Stimulated activated CD4-positive, alpha-beta T cell treated with anti-CD3 and anti-CD28 coated beads, Interleukin-1b, Interleukin-23, amount 100 ng/mL, for 48 hours (primary cell): ENCODE measurements at regions not wholly inside any gene's neighbourhood (a gene's known extent, or its start where the extent isn't known, plus 50 kb on each side); places are given as distances from the start of the nearest gene placed in this dataset.
"Not testable (repeated sequence)": the region's sequence is repeated elsewhere in the genome, so short reads cannot be mapped to it uniquely, and the experiment has no call there.

Experiments used
- DNase-seq: peaks from one replicate; pipeline ENCODE4 v3.0.0-alpha.2; 2020

DNA sequence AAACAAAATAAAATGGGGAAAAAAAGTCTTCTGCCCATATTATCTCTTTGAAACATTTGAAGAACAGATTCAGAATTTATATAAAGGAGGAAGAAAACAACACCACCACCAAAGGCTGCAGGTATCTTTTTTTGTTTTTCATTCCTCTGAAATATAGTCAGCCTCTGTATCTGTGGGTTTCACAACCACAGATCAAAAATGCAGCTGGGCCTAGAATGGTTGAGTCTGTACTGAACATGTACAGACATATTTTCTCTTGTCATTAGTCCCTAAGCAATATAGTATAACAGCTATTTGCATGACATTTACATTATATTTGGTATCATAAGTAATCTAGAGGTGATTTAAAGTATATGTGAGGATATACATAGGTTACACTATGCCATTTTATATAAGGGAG is 559.7 kb upstream of the LRRN3 start:
- DNase-seq: no peak

DNA sequence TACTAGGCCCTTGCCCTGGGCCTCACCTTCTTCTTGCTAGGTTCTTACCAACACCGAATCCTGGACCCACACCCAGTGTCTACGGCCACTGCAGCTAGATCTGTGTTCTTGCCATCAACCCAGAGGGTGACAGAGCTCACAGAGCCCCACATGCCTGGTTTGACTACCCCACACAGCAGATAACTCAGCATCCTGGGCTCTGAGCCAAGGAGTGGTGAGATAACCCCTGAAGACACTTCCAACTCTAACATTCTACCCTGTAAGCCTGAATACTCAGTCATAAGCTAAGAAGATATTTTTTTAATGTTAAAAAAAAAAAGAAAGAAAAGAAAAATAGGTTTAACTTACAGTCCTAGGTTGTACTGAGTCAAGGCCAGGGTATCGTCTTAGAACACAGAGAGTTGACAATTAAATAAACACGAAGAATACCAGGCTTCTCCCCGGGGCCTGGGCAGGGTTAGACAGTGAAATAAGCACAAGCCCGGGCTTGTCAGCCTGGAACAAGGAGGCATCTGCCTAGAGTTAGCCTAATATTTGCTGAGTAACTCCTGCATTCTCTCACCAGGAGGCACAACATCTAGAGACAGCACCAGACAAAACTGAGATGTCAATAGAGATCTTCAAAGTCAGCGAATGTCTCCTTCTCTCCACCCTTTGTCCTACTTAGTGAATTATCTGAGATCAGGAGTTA is 556.5 kb upstream of the LRRN3 start:
- DNase-seq: no peak

DNA sequence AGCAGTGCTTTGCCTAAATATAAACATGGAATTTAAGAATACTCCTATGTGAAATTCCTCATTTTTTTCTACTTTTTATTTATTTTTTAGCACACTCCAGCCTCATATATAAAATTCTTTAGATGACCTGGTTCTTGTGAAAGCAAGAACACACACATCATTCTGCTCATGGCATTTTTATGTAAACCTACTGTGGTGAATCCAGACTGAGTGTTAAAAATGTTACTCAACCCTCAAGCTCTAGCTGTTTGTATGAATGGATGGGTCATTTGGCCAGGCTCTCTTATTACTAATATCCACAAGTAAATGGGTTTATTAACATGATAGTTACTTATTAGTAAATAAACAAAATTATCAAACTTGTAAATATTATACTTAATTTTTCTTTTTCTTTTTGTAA is 551.7 kb upstream of the LRRN3 start:
- no peak for DNase-seq

DNA sequence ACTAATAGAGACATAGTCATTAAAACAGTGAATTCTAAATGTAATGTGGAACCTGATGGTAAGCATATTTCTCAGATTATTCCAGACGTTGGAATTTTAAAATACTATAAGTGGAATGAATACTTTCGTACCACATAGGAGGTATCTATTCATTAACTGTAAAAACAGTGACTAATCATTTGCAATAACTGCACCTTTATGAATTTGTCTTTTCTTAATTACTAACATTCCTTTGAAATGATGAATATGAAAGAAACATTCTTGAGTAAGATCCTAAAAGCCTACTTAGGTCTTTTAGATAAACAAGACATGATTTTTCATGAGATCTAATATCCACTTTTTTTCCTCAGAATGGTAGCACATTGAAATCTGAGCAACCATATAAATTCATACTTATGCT is 549.0 kb upstream of the LRRN3 start:
- DNase-seq: no peak

DNA sequence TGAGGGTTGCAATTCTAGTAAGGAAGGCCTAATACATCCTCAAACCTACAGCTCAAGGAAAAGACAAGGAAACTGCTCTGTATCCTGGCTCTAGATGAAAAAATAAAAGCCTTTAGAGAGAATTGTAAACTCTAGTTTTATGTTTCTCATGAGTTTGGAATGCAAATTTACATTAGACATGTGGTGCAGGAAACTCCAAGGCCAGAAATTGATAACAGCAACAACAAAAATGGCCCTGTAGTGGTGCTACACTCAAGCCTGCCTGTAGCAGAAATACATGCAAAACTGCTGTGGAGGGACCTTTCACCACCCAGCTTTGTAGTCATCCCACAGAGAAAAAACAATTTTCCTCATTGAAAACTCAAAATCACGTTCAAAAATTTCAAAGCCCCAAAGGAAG is 546.7 kb upstream of the LRRN3 start:
- no peak for DNase-seq

DNA sequence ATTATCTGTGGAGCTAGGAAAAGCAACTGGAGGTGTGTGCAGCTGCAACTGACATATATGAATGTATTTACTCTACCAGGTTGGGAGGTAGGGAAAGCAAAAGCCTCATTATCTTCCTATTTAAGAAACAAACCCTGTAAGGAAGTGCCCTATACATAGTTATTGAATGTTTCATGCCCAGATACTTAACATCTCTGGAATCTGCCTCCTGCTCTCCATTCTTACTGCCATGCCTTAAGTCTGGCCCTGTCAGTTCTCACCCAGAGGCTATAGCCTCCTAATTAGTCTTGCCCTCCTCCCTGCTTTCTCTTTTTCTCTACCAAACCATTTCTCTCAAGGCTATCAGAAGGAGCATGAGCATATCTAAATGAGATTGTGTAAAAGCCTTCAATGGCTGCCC is 542.6 kb upstream of the LRRN3 start:
- DNase-seq: no peak

DNA sequence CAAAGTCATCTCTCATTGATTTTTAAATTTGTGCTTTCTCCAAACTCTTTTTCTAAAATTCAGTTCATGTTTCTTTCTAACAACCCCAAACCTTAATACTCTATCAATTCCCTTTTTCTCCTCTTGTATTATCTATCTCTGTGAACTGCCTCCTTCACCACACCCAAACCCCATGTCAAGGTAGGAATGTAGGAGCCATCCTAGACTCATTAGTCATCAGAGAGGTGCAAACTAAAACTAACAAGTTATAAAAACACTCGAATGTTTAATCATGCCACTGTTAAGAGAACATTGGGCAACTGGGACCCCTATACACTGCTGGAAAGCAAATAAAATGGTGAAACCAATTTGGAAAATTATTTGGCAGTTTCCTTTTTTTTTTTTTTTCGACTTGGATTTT is 533.8 kb upstream of the LRRN3 start:
- no peak for DNase-seq

DNA sequence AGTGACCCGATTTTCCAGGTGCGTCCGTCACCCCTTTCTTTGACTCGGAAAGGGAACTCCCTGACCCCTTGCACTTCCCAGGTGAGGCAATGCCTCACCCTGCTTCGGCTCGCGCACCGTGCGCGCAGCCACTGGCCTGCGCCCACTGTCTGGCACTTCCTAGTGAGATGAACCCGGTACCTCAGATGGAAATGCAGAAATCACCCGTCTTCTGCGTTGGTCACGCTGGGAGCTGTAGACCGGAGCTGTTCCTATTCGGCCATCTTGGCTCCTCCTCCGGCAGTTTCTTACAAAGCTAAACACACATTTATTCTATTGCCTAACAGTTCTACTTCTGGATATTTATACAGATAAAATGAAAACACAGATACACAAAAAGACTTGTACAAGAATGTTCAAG is 527.6 kb upstream of the LRRN3 start:
- DNase-seq: not testable (repeated sequence)

DNA sequence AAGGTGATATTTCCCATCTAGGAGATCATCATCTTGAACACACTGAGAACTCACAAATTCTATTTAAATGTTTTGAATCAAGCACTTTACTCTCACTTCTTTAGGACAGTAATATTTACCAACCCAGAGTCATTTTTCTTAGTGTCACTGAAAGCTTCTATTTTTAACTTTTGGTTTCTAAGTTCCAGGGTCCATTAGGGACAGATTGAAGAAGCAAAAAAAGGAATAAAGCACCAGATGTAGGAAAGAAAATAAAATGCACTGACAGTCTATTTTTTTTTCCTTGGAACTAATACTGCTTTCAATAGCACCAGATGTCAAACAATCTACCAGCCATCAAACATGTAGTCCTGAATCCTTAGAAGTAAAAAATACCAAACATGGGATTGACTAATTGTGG is 526.7 kb upstream of the LRRN3 start:
- no peak for DNase-seq

DNA sequence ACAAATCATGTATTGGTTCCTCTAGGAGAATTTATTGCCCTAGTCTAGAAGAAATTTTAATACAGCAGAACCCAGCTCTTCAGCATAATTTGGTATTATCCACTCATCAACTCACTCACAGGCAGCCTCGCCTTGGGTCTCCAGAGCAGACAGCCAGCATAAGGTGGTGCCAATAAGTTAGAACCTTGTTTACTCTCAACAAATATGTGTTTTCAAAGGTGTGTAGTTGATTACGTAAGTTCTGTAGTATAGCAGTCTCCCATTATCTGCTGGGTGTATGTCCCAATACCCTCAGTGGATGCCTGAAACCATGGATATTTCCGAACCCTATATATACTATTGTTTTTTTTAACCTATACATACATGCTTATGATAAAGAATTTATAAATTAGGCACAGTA is 522.5 kb upstream of the LRRN3 start:
- DNase-seq: no peak

DNA sequence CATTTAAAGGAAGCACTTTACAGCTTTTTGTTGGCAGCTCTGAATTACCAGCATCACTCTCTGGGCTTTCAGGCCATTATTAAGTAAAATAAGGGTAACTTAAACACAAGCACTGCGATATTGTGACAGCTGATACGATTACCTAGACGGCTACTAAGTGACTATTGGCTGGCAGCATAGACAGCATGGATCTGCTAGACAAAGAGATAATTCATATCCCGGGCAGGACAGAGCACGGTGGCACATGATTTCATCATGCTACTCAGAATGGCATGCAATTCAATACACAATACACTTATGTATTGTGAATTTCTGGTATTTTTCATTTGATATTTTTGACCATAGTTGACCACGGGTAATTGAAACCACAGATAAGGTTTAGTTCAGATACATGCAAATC is 522.0 kb upstream of the LRRN3 start:
- DNase-seq: no peak

DNA sequence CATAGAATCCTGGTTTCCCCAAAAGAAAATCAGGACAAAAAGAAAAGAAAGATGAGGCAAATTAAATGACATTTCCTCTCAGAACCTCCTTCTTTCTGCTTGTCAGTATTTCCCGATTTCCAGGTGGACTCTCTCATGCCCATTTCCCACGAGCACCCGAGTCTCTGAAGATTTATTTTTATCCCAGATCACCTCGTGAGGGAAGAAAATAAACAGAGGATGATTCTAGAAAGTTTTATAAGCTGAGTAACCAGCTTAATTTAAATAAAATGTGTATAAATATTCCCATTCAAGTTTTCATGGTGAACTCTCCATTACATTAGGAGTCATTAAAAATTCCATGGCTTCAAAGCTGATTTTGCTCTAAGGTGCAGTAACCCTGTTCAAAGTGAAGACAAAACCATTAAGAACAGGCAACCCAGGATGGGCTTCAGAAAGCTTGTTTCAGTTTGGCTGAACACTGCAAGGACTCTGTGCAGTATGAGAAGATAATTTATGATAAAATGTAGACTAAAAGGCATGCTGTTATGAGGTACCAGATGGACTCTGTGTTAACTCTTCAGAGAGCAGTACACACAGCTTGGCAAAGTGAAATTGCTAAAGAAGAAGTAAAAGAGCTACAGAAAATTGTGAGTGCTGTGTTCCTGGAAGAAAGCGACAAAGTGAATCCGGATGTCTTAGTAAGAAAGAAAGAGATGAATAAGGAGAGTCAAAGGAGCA is 521.3 kb upstream of the LRRN3 start:
- DNase-seq: no peak

DNA sequence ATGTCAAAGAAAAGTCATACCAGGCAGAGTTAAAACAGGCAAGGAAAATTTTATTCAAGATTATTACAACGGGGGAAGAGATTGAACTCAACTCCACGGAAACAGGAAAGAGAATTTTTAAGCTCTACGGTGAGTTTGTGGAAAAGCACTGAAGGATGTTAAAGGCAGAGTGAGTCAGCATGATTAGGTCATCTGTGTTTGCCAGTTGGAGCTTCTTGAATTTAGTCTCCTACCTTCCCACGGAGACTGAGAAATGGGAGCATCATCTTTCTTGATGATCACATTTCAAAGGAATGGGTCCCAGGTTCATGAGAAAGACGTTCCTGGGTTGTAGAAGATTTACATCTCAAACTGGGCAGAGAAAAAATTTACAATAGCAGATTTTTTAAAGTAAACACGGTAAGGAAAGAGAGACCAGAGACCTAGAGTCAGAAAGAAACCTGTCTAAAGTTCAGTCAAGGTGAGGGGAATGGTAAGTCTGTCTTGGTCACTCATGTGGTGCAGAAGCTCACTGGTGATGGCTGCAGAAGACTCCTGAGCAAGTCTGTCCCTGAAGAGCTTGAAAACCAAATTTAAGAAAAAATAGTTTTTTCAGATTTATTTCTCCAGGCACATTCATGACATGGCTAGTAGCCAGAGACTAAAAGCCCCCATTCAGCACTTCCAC is 516.9 kb upstream of the LRRN3 start:
- no peak for DNase-seq

DNA sequence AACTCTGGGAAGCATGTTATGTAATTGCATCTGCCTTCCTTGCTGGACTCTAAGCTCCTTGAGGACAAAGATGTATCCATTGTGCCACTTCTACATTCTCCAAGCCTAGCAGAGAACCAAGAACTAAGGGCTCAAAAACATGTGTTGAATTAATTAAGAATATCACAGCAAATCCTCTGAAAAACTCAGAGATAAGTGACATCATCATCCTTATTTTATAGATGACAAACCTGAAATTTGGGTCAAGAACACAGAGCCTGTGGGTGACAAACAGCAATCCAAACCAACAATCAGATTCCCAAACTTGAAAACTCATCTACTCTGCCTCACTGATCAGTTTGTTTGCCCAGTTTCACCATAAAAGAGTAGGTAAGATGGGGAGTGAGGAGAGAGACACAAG is 503.6 kb upstream of the LRRN3 start:
- no peak for DNase-seq

DNA sequence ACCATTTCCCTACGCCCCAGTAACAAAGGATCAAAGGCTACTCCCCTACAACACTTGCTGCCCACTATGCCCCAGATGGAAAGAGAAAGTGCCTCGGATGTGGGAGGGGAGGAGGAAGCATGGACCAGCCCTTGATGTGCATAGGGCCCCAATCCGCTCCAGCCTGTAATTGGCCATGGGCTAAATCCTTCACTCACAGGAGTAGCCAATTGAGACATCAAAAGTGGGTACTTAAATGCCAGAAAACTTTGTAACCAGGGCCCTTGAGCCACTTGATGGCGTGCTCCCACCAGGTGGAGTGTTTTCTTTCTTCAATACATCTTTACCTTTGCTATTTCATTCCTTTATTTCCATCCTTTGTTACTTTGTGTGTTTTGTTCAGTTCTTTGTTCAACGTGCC is 500.5 kb upstream of the LRRN3 start:
- DNase-seq: no peak

DNA sequence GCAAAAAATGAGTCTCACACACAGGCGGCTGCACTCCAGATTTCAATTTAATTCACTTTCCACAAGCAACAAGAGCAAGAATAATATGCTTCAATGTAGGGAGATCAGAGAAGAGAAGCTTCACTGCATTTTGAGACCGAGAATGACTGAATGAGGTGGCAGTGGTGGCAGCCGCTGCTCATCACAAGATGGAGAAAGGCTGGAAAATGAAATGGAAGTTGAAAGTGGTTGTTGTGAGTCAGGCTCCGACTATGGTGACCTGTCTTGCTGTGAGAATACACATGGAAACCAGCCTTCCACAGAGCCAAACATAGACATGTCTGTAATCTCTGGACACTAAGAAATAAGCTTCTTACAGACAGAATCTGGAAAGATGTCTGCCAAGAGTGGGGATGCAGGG is 499.6 kb upstream of the LRRN3 start:
- peak; percentile 6 for DNase-seq

DNA sequence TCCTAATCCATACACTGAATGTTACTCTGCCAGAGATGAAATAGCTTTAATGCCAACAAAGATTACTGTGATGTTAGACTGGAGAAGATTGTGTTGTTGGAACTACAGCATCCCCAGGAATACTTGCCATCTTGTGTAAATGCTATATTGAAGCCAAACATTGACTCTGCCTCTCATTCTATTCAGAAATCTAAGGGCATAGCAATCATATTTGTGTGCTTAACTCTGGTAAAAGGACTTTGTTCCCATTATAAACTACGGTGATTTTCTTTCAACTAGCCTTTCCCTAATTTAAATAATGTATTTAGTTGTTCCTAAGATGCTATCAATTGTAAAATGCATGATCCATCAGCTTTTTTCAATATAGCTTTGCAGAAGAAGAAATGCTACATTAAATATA is 498.4 kb upstream of the LRRN3 start:
- no peak for DNase-seq

DNA sequence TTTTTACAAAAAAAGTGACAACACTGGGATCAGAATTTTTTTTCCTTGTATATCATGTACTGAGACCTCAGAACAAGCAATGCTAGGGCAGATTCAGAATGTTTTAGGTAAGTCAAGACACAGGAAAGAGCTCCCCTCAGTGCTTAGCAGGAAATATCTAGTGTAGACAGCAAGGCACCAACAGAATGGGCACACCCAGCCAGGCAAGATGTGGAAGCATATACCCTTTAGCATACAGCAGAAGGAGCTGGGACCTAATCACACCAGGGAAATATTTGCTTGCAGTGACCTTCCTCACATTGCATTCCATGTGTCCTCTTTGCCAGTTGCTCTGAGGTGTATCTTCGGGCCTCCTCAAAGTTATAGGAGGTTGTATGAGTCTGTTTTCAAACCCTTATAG is 497.6 kb upstream of the LRRN3 start:
- no peak for DNase-seq

DNA sequence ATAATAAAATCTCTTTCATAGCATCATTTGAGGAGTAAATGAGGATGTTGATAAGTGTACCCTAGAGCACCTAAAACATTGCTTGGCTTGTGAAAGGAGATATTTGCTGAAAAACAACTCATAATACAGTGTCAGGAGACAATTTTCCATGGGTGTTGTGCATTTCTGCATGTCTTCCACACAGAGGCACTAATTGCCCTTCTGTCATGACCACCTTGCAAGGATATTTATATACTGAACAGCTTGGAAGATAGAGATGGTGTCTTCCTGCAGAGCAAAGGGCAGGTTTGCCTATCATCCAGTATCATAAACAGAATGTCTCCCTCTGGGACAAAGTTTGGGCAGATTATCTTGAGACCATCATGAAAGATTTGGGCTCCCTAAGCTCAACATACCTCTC is 495.2 kb upstream of the LRRN3 start:
- DNase-seq: no peak

DNA sequence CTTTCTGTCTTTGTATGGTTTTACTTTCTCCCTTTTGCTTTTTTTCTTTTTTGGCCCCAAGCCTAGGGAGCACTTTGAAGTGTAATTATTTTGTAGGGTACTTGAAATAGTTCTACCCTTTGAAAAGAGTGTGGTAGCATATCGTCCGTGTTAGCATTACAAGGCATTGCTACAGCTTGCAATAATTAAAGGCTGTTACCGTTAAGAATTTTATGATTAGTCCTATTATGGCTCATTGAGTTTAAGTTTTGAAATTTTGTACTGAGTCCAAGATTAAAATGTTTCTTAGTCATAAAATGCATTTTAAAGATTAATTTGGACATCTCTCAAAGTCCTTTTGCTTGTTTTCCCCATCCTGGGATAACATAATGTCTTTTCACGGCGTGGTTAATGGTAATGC is 490.0 kb upstream of the LRRN3 start:
- no peak for DNase-seq

DNA sequence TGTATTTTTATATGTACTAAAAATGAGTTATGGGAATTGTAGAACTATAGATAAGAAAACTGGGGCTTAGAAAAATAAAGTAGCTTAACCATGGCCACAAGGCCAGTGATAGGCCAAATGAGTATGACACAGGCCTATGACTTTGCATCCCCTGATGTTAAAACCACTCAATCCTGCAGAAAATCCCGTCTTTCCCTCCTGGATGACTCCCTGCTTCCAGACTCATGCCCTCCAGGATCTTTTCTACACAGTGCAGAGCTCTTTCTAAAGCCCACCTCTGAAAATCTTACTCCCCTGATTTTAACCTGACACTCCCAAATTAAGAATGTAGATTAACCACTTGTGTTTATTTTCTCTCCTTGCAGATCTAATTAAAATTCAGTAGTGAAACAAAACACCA is 489.2 kb upstream of the LRRN3 start:
- no peak for DNase-seq

DNA sequence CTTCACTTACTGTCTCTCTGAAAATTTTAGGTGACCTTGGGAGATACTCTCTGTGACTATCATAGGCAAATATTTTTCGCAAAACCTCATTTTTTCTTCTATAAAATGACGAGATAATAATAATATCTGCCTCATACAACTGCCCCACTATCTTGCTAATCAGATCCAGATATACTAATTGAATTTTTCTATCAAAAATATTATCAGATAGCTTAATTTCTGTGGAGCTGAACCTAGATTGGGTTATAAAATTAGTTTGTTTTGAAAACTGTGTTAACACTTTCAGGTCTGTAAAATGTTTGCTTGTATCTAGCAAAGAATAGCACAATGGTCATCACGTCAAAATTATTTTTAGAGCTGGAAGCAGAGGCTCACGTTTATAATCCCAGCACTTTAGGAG is 486.7 kb upstream of the LRRN3 start:
- DNase-seq: no peak

DNA sequence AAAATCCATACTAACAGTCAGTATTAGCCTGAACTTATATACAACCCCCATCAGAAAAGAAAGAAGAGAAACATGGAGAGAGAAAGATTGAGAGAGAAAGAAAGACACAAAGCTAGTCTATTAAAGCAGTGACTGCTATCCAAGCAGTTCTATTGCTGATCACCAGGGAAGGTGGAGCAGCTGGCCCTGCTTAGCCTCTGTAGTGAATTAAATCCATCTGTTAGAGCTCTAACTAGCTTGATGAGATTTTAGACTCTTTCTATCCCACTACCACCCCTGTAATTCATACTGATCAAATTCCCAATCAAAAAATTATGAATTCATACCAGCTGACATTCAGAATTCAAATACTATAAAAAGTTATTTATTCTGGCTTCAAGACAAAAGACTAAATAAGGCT is 486.0 kb upstream of the LRRN3 start:
- DNase-seq: no peak

DNA sequence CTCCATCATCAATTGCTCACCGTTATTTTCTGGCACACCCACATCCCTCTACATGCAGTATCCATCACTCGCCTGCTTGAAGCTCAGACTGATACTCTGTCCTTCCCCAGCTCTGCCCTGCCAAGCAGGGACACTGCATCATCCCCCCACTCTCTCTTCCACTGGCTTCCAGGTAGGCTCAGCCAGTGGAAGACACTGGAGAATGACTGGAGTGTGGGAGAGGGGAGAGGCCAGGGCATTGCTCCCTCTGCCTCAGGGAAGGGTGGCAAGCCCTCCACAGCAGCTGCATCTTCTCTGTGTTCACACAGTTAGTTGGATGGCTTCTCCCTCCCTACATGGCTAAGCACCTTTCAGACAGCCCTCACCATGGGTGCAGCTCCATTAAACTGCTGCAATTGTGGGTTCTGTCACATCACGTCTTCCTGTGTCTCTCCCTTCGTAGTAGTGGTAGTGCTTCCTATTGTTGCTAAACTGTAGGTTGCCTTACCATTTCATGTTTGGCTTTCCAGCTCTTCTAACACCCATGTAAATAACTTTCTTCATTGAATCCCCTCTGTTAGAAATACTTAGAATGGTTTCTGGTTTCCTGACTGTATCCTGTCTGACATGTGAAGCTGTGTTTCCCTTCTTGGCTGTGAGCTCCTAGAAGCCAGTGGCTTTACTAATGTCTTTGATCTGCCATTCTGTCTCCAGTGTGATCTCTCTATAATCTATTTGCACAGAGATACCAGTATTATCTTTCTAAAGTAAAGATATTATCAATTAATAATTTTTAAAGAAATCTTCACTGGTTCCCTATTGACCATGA is 483.7 kb upstream of the LRRN3 start:
- no peak for DNase-seq
